ENCODE measurements at regions not wholly inside any gene's neighbourhood (a gene's known extent, or its start where the extent isn't known, plus 50 kb on each side); places are given as distances from the start of the nearest gene placed in this dataset.

- no peak for TF ChIP-seq CTCF (conservative IDR thresholded peaks at IDR 0.05)
- TF ChIP-seq EZH2 (IDR thresholded peaks at IDR 0.05; ENCODE audit: low read depth) = no peak
Measured at GRCh38 chr1:96352733-96353132, 368.9 kb upstream of the PTBP2 start.

All from PC-9 (cell line).